ENCODE measurements at regions not wholly inside any gene's neighbourhood (a gene's known extent, or its start where the extent isn't known, plus 50 kb on each side); places are given as distances from the start of the nearest gene placed in this dataset.
"Not testable (repeated sequence)": the region's sequence is repeated elsewhere in the genome, so short reads cannot be mapped to it uniquely, and the experiment has no call there.

GRCh38 chr1:185539277-185539943 lies 194.8 kb upstream of the HMCN1 start:
- no peak for TF ChIP-seq EZH2phosphoT487 (IDR thresholded peaks at IDR 0.05; ENCODE audit: low read length)
- no peak for TF ChIP-seq CTCF (IDR thresholded peaks at IDR 0.05; ENCODE audit: low read length)
- TF ChIP-seq EZH2 (optimal IDR thresholded peaks at IDR 0.05; ENCODE audit: low read depth, low read length) = no peak
- H3K9me3 ChIP-seq (replicated peaks; ENCODE audit: insufficient read depth, low read length) = no peaks in the 10 kb centered on the region
- no peaks in the 10 kb centered on the region for H4K20me1 ChIP-seq (ENCODE audit: insufficient read depth, low read length)

GRCh38 chr1:185538309-185538898 lies 195.8 kb upstream of the HMCN1 start:
- H2AFZ ChIP-seq (ENCODE audit: low read length); H3K4me2 ChIP-seq (ENCODE audit: low read depth, low read length); H3K27me3 ChIP-seq (replicated peaks; ENCODE audit: insufficient read depth, low read length); H3K79me2 ChIP-seq (ENCODE audit: low read length); H3F3A ChIP-seq (ENCODE audit: insufficient read depth, low read length); DNase-seq; H3K9me2 ChIP-seq (replicated peaks; ENCODE audit: insufficient read depth, low read length); H3K4me3 ChIP-seq (ENCODE audit: low read length); H3K36me3 ChIP-seq (replicated peaks; ENCODE audit: insufficient read depth, low read length); H3K9me3 ChIP-seq (replicated peaks; ENCODE audit: insufficient read depth, low read length); H3K9ac ChIP-seq (ENCODE audit: low read length); H3K4me1 ChIP-seq (ENCODE audit: low read length); H3K27ac ChIP-seq (ENCODE audit: low read length); H4K20me1 ChIP-seq (ENCODE audit: insufficient read depth, low read length): not testable (repeated sequence)

More at GRCh38 chr1:185539277-185539943, 194.8 kb upstream of the HMCN1 start:
- Histone ChIP-seq H3K4me3 (ENCODE audit: low read length) (no peak overlapping the region), H2AFZ (ENCODE audit: low read length) (no peak overlapping the region), H3K9me2 (replicated peaks; ENCODE audit: insufficient read depth, low read length) (no peaks in the 10 kb centered on the region), H3K36me3 (replicated peaks; ENCODE audit: insufficient read depth, low read length) (no peaks in the 10 kb centered on the region), H3K4me1 (ENCODE audit: low read length) (no peaks in the 10 kb centered on the region), H3K27me3 (replicated peaks; ENCODE audit: insufficient read depth, low read length) (no peaks in the 10 kb centered on the region), H3K79me2 (ENCODE audit: low read length) (no peaks in the 10 kb centered on the region), H3F3A (ENCODE audit: insufficient read depth, low read length) (no peaks in the 10 kb centered on the region), H3K9ac (ENCODE audit: low read length) (no peak overlapping the region), H3K4me2 (ENCODE audit: low read depth, low read length) (no peak overlapping the region), H3K27ac (ENCODE audit: low read length) (no peak overlapping the region)
- no peak for DNase-seq

GRCh38 chr1:185537596-185537995 lies 196.6 kb upstream of the HMCN1 start:
- no peak overlapping the region for H2AFZ ChIP-seq (ENCODE audit: low read length)
- no peaks in the 10 kb centered on the region for H3K36me3 ChIP-seq (replicated peaks; ENCODE audit: insufficient read depth, low read length)
- no peak for TF ChIP-seq EZH2 (optimal IDR thresholded peaks at IDR 0.05; ENCODE audit: low read depth, low read length)
- TF ChIP-seq CTCF (IDR thresholded peaks at IDR 0.05; ENCODE audit: low read length) = no peak
- no peak for TF ChIP-seq EZH2phosphoT487 (IDR thresholded peaks at IDR 0.05; ENCODE audit: low read length)
- H3K4me1 ChIP-seq (ENCODE audit: low read length) = no peaks in the 10 kb centered on the region
- H3K4me3 ChIP-seq (ENCODE audit: low read length) = no peak overlapping the region
- H3K4me2 ChIP-seq (ENCODE audit: low read depth, low read length) = no peak overlapping the region
- H3K9me3 ChIP-seq (replicated peaks; ENCODE audit: insufficient read depth, low read length) = no peaks in the 10 kb centered on the region
- H3K9me2 ChIP-seq (replicated peaks; ENCODE audit: insufficient read depth, low read length) = no peaks in the 10 kb centered on the region
- H3K27ac ChIP-seq (ENCODE audit: low read length) = no peak overlapping the region
- H3K27me3 ChIP-seq (replicated peaks; ENCODE audit: insufficient read depth, low read length) = no peaks in the 10 kb centered on the region
- H4K20me1 ChIP-seq (ENCODE audit: insufficient read depth, low read length) = no peaks in the 10 kb centered on the region
- no peak for DNase-seq
- H3F3A ChIP-seq (ENCODE audit: insufficient read depth, low read length) = no peaks in the 10 kb centered on the region
- no peak overlapping the region for H3K9ac ChIP-seq (ENCODE audit: low read length)
- no peaks in the 10 kb centered on the region for H3K79me2 ChIP-seq (ENCODE audit: low read length)
